22Rv1 (cell line): ENCODE measurements at regions not wholly inside any gene's neighbourhood (a gene's known extent, or its start where the extent isn't known, plus 50 kb on each side); places are given as distances from the start of the nearest gene placed in this dataset.

Experiments used
- CTCF ChIP-seq: fragments of 450-650 bp; IDR thresholded peaks from 2 replicates; pipeline ENCODE4 v1.5.1; 2017; ENCODE audit warnings: mild to moderate bottlenecking
- ZFX ChIP-seq: fragments of 450-650 bp; IDR thresholded peaks from 2 replicates; pipeline ENCODE4 v1.6.1; 2017; ENCODE audit warnings: antibody characterized with exemption, borderline replicate concordance

- TF ChIP-seq CTCF (no peak), ZFX (no peak)
Observed at GRCh38 chr3:125671461-125672243, 76.4 kb upstream of the OSBPL11 start.
